ENCODE measurements at regions not wholly inside any gene's neighbourhood (a gene's known extent, or its start where the extent isn't known, plus 50 kb on each side); places are given as distances from the start of the nearest gene placed in this dataset.
A peak's percentile ranks its signal among the peaks of the same experiment; 100 is the strongest.

DNA sequence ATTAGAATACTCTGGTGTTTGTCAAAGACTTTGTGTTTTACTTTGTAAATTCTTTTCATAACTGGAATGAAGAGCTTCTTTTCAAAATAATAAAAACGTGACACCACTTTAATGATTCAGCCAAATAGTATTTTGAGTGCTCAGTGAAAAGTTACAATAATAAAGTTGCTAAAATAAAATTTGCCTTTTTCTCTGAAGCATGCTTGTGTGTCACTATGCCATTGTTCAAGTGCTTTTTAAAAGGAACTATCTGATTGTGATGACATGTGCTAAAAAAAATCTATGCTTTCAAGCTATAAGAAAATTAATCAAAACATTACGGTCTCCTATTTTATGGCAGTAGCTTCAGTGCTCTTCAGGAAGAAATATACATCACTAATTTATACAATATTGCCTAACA is 1290.5 kb upstream of the B3GALT2 start:
- peak; percentile 79 for DNase-seq

DNA sequence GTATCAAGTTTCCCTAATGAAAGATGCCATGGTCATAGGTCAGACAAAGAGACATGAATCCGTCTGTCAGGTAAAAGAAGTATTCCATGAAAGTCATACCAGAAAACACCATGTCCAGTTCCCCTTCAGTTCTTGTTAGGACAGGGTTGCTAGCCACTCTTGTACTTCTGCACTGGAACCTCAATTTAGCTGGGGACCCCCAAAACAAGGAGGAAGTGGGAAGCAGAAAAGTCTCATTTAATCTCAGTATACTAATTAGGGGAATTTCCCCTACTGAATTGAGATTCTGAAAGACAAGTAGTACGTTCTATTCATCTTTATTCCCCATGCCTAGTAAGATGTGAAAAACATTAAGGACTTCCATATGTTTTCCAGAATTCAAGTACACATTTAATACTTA is 1289.9 kb upstream of the B3GALT2 start:
- no peak for DNase-seq

DNA sequence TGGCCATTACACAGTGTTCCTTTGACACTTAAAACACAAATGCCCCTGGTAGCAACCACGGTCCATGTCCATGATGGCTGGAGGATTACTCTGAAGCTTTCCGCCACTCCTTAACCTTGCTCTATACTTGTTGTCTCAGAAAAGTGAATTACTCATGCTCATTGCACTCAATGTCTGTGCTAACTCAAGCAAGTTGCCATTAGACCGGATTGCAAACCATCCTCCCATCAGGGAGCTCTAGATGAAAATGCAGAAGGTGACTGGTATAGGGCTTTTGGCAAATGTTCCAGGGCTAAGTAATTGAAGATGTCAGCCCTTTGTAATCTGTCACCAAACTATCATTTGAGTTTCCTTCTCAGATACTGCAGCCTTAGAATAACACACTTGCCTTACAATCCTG is 1288.3 kb upstream of the B3GALT2 start:
- peak; percentile 26 for DNase-seq

DNA sequence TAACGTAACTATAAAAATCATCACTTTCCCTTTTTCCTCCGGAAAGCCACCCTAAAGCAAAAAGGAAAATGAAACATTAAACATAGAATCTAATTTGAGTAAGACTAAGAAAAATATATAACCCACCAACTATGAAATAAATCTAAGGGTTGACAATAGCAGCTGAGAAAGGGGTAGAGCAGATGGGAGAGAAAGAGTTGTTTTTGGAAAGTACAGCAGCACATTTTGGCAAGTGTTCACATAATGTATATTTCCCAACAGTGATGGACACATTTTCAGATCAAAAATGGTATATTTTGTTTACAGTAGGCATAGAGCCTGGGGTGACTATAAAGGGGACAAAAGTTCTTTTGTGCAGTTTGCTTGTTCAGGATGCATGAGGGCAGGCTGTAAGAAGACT is 1287.4 kb upstream of the B3GALT2 start:
- no peak for DNase-seq

DNA sequence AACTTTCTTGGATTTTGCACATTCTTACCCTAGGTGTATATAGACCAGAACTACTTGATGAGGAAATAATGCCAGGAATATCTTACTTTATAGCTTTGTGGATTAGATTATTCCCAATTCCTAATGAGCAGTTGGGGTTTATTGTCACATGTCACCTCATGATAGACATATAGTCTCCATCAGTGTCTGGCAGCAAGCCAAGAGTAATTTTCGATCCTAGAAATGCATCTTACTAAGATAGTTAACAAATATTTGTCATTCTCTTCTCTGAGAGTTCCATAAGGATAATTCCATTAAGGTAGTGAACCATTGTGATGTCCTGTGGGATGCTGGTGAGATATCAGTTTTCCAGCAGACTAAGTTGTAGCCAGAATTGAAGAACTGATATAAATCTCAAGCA is 1282.9 kb upstream of the B3GALT2 start:
- DNase-seq = no peak

DNA sequence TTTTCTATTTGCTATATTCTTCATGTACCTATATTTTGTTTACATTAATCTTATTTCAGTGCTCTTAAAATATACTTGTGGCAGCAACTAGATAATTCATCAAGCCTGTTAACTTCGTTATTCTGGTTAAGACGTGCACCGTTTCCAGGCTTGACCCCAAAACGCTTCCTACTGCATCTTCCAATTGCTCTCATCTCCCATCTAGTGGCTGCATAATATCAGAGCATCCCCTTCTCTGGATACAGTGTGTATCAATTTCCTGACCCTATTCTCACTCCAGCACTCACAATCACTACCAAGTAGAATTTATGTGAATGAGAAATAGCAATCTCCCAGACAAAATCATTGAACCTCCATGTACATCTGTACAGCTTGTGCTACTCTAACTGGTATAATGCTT is 1280.3 kb upstream of the B3GALT2 start:
- peak; percentile 21 for DNase-seq

DNA sequence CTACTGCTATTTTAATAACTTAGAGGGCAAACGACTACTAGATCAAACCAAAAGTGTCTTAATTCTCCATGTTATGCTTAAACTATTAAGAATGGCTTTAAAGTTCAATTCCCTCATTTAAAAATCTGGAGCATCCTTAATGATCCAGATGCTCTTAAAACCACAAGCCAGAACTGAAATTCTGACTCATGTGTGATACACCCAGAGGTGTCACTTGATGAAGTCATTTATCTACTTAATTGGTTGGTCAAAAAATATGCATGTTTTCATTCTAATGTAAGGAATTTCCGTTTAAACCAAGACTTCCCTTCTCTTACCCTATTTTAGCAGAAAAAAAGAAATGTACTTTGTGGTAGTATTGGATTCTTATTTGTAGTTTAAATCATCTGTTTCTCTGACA is 1261.2 kb upstream of the B3GALT2 start:
- peak; percentile 90 for DNase-seq

DNA sequence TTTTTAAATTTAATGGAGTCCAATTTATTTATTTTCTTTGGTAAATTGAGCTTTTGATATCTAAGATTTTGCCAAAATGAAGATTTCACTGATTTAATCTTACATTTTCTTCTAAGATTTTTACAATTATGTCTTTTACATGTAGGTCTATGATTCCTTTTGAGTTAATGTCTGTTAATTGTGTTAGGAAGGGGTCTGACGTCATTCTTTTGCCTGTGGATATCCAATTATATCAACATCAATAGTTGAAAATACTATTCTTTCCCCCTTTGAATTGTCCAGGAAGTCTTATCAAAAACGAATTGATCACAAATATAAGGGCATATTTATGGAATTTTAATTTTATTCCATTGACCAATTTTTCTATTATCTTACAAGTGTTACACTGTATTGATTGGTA is 1258.8 kb upstream of the B3GALT2 start:
- no peak for DNase-seq

DNA sequence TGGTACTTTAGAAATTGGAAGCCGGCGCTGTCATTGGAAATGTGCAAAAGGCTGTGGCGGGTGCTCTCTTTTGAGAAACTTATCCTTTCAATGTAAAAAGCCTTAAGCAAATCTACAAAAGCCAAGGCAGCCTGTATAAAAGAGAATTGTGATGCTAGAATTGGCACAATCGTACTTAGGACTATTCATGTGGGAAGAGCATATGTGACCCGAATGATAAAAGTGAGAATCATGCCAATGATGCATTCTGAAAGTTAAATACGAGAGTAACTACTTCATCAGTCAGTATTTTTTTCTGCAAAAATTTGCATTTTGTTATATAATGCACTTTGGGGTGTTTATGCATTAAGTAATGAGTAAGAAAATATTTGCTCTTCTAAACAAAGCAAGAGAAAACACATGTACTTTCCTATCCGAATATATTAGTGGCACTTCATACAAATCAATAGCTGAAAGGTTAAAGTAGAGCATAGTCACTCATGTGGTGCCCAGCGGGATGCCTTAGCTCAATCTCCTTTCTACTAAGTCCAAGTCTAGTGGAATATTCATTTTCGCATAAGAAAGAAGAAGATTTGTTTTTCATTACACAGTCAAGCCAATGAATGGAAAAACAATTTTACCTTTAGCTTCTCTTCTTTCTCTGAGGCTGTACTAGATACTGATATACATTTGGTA is 1256.6 kb upstream of the B3GALT2 start:
- no peak for DNase-seq

DNA sequence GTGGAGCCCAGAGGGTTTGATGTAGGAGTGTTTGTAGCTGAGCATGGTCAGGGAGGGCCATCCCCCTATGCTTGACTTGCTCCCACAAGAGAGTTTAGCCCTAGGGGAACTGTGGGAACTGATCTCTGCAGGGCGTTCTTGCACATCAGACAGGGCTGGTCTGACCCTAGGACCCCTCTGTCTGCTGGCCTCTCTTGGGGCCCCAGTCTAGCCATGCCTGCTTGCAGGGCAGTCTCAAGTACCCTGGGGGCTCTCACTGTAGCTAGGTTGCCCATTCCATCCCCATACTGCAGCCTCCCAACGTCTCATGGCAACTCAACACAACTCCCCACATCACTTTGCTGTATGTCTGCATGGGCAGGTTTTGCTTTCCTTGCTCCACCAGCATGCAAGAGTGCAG is 1250.7 kb upstream of the B3GALT2 start:
- no peak for DNase-seq

DNA sequence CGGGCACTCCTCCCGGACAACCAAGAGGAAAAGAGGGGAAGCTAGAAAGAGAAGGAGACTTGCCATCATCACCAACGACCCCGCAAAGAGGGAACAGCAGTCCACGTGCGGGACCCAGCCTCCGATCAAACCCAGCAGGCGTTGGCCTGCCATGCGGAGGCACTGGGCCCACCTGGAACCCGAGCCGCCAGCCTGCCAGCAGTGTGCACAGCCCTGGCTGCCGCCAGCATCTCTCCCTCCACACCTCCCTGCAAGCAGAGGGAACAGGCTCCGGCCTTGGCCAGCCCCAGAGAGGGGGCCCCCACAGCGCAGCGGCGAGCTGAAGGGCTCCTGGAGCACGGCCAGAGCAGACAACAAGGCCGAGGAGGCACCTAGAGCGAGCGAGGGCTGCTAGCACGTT is 1244.7 kb upstream of the B3GALT2 start:
- DNase-seq = no peak

DNA sequence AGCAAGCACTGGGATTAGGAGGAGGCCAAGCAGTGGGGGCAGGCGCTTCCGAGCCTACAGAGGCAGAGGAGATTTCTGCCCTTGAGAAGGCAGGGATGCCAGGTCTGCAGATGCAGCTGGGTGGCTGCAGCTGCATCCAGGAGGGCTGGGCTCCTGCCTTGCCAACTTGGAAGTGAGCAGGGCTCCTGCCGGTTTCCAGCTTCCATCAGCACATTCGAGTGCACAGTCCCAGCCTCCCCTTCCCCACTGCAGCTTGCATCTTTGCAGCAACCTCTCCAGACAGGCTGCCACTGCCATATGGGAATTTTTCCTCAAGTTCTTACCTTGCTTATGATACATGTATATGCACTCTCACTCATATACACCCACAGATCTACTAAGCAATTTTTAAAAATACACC is 1234.3 kb upstream of the B3GALT2 start:
- DNase-seq = no peak

DNA sequence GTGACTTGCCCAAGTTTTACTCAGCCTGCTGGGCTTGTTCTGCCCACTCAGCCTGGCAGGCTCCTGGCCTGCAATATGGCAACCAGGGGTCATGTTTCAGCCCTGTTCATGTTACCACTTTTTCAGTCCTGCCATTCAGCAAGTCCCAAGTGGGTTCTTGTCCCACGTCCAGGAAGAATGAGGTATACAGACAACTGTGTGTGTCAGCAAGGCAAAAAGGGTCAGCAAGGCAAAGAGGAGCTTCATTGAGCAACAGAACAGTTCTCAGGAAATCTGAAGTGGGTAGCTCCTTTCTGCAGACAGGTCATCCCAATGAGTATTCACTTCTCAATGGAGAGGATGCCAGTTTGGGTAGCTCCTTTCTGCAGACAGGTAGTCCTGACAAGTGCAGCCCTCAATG is 1233.3 kb upstream of the B3GALT2 start:
- DNase-seq = no peak

DNA sequence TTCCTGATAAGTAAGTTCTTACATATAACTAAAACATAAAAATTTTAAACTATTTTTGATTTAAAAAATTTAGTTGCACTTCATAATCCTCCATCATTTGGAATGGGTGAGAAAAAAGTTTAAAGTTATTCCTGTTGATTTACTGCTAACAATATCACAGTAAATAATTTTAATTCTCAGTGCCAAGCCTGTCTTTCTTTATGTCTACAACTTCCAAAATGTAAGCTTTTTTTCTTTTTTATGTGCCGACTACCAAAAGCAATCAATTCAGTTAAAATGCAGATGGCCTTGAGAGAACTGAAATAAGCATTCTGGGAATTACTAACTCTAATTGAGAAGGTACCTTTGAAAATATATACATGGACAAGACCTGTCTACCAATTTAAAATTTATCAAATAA is 1224.3 kb upstream of the B3GALT2 start:
- no peak for DNase-seq

DNA sequence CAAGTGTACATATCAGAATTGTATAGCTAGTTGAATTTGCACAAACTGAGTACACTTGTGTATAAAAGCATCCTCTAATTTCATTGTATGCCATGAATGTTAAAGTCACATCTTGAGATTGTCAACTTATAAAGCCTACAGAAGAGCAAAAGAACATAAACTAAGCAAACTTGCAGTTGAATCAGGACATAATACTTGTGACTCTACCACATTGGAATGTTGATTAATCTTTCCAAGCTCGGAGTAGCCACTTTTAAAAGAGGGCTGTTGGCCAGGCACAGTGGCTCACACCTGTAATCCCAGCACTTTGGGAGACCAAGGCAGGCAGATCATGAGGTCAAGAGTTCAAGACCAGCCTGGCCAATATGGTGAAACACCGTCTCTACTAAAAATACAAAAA is 1220.8 kb upstream of the B3GALT2 start:
- DNase-seq = peak; percentile 56

DNA sequence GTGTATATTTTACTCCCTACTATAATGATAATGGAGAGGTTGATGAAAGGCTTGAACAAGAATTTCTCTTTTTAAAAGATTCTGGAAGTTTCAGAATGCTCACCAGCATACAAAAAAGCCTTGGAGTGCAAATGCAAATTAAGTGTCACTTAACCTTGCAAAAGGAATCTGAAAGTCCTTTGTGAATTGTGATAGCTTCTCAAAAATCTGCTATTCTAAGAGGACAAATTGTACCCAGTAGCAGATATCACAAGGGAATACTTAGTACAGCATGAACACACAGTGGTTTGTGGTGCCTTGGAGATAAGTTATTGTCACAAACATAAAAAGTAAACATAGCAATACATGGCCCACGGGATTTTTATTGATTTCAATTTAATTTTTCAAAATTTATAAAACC is 1208.3 kb upstream of the B3GALT2 start:
- no peak for DNase-seq

DNA sequence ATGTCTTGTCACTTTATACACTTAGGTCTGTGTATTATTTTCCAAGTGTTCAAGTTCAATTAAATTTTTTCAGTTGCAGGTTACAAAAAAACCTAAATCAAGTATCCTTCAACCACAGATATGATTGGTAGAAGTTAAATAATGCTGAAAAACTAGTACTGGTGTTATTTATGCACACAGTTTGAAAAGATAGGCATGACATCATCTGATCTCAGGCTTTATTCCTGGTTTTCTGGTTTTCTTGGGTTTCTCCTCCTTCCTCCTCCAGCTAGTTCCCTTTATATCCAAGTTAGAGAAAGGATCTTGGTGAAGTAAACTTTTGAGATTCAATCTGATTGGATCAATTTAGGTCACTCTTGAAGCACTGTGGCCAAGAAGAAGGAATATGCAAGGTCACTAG is 1201.1 kb upstream of the B3GALT2 start:
- no peak for DNase-seq

DNA sequence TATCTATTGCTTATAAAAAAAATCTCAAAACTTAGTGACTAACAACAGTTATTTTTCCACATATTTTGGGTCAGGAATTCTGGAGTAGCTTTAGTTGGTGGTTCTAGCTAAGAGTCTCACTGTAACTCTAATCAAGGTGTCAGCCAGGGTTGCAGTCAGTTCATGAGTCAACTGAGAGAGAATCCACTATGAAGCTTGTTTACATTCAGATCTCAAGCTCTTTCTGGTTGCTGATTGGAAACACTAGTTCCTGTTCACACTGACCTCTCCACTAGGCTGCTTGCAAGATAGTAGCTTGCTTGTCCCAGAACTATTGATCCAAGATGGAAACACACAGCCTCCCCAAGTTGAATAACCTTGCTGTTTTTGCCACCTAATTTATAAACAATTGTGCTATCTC is 1192.1 kb upstream of the B3GALT2 start:
- DNase-seq = peak; percentile 5

DNA sequence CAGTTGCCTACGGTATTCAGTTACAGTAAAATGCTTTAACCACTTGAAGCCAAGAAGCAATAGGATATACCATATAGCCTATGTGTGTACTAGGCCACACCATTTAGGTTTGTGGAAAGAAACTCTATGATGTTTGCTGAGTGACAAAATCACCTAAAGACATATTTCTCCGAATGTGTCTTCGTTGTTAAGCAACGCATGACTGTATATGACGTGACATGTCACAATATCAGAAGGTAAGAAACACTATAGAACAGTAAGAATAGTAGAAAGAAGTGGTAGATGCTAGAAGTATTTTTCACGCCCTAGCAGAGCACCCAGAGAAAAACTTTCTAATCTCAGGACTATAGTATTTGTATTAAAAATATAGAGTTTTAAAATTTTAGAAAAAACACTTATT is 1188.2 kb upstream of the B3GALT2 start:
- no peak for DNase-seq

DNA sequence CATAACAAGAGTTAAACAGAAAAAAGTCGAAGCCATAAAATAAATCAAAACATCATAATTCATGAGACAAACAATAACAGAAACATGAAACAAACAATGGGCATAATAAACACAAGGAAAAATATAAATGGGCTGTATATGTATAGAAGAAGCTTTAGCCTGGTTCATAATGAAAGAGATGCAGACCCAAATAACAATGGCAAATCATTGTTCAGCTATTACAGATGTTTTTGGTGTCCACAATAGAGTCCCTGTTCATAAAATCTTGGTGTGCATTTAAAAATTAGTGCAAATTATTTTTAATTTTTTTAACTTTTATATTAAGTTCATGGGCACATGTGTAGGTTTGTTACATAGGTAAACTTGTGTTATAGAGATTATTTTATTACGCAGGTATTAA is 1185.9 kb upstream of the B3GALT2 start:
- DNase-seq = no peak

DNA sequence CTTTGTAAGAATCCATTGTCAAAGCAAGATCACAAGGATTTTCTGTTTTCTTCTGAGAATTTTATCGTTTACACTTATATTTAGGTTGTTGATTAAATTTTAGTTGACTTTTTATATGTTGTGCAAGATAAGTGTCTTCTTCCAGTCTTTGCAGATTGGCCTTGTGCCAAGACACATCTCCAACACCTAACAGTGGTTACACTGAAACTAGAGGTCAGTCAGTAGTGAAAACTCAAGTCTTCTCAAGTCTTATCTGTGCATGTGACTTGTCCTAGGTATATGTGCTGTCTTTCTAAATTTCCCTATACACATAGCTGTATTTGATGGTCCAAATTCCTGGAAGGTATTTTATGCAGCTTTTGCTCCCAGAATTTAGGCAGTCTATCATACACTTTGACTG is 1183.2 kb upstream of the B3GALT2 start:
- DNase-seq = no peak

DNA sequence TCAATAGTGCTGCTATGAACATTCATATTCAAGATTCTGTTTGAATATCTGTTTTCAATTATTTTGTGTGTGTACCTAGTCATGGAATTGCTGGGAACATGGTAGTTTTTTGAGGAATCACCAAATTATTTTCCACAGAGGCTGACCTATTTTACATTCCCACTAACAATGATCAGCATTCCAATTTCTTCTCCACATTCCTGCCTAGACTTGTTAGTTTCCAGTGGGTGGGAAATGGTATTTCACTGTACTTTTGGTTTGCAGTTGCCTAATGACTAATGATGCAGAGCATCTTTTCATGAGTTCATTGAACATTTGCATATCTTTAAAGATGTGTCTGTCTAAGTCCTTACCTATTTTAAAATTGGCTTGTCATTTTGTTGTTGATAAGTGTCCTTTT is 1182.6 kb upstream of the B3GALT2 start:
- DNase-seq = peak; percentile 79

DNA sequence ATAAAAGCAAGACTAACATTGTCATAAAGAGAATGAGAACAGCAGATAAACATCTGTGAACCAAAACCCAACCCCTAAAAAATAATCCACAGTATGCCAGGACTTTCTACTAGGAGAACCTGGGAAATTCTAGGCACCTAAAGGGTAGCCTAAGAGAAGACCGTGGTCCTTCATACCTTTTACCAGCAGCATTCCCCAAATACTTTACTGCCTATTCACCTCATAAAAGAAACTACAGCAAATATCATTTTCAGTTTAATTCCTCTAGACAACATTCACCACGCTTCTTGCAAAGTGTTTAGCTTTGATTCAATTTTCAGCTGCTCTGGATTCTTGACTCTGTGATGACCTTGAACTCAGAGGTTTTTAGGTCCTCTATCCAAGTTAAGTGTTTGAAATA is 1180.7 kb upstream of the B3GALT2 start:
- peak; percentile 25 for DNase-seq

DNA sequence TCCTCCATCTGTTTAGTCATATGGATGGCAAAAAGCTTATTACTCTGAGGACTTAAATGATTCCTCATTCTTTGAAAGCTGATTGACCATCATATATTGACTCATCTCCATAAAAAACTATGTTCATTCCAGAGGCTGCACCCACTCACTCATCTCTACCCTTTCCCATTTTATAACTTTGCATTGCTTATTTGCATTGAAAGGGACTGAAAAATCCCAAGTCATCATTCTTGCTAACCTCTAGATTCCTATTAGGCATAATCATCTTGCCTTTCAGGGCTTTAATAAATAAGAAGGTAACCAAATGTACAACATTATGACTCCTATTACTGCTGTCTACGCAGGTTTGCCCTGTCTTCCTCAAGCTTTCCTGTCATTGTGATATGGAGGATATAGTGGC is 1180.3 kb upstream of the B3GALT2 start:
- DNase-seq = peak; percentile 75

DNA sequence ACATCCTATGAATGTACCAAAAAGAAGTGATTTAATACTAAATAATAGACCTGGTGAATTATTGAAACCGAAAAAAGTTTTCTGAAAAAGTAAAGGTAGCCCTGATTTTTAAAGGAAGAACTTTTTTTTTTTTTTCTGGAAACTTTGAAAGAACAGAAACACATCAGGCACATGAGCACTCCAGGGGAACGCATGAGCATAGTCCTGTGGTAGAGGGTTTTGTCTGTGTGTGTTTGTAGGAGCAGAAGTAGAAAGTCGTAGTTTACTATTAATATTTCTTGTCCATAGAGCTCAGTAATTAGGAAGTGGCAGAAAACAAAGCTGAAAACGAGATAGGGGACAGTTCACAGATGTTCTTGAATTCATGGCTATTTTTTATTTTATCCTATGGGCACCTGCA is 1175.9 kb upstream of the B3GALT2 start:
- no peak for DNase-seq

Data from fibroblast of skin of right biceps (primary cell).